Stimulated activated CD8-positive, alpha-beta memory T cell treated with anti-CD3 and anti-CD28 coated beads, Interleukin-4, amount 100 ng/mL, for 24 hours (primary cell): ENCODE measurements at regions not wholly inside any gene's neighbourhood (a gene's known extent, or its start where the extent isn't known, plus 50 kb on each side); places are given as distances from the start of the nearest gene placed in this dataset.
"Not testable (repeated sequence)": the region's sequence is repeated elsewhere in the genome, so short reads cannot be mapped to it uniquely, and the experiment has no call there.

Experiments used
- DNase-seq: peaks from one replicate; pipeline ENCODE4 v3.0.0-alpha.2; 2020; ENCODE audit warnings: low read depth

DNA sequence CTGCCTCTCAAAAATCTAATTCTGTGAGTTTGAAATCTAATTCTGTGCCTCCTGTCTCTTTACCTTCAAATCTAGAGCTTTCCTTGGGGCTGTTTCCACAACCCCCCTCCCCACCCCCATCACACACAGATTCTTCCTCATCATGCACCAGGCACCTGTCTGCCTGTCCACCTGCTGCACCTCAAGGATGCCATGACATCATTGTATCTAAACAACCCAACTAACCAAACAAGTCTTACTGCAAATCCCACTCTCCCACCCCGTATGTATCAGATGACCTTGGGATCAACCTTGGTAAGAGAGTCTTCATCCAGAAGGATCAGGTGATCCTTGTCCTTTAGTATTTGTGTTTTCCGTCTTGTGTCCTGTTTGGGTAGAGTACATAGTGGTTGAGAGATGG is 102.7 kb upstream of the SIM2 start:
- DNase-seq, result no peak

DNA sequence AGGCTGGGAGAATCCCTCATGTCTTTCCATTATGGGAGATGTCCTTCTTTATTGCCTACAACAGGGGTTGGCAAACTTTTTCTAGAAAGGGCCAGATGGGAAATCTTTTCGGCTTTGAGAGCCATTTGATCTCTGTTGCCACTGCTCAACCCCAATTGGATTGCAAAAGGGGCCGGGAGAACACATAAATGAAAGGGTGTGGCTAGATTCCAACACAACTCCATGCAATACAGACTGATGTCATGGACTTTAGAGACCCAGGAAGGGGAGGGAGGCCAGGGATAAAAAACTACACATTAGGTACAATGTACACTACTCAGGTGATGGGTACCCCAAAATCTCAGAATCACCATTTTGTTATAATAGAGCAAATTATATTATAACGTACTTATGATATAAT is 97.6 kb upstream of the SIM2 start:
- no peak for DNase-seq

DNA sequence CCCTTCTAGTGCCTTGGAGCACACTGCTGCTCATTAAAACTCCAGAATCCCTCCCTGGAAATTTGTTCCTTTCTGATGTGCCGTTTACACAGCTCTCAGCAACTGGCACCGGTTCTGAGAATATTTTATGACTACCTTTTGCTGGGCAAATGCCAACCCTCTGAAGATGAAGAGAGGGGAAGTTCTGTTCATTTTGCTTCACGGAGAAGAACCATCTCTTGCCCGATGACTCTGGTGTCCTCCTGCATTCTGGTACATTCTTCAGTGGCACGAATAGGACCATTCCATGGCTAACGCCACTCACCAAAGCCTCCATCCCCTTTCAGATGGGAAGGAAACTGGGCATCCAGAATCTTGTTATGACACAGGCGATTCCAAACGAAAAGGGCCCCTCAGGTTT is 96.2 kb upstream of the SIM2 start:
- no peak for DNase-seq

DNA sequence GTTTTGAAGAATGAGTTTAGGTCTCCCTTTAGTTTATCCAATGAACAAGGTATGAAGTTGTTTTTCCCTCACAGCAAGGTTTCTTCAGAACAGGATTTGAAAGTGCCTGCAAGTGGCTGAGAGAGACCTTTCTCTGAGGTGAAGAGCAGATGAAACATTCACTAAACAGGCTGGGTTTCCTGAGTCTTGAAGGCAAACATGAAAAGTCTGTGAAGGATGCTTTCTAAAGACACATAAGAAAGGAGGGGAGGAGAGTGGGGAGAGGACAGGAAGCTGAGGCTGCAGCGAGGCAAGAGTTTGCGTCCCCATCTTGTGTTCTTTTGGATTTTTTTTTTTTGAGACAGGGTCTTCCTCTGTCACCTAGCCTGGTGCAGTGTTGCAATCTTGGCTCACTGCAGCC is 95.7 kb upstream of the SIM2 start:
- no peak for DNase-seq

DNA sequence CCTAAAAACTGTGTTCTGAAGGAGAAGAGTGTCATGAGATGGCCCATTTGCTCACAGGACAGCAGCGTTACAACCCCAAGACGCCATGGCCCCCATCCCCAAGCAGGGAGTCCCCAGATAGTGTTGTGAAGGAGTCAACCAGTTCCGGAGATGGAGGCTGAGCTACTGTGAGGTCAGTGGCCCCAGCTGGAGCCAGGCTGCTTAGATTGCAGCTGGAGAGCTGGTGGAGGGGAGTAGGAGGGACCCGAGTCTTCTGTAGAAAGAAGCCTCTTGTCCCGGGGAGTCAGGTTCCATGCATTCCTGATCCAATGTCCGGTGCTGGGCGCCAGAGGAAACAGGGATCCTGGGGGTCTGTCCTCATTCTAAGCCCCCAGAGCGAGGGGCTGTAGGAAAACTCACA is 93.5 kb upstream of the SIM2 start:
- DNase-seq, result no peak

DNA sequence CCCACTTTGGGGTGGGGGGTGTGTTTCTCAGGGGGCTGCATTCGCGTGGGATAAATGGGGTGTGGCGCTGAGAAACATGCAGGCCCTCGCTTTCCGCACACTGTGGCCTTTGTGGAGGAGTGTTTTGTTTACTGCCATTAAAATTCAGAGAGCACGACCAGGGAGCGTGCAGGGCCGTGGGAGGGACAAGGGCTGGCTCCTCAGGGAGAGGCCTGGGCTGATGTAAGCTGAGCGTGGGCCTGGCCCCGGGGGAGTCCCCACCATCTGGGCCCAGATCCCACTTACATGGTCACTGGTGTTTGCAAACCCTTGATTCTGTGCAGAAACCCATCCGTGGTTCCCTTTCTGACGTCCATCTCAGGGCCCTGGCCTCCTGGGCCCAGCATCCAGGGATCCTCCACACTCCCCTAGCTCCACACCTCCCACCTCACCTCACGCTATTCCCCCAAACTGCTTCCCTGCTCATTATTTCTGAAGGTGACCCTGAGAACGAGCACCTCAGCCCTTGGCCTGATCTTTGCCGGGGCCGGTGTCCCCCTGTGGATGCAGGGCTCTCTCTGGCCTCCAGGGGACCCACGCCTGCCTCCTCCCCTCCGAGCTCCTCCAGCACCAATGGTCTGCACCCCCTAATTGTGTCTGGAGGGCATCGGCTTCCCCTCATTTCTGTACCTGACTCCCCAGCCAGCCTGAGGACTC is 92.5 kb upstream of the SIM2 start:
- no peak for DNase-seq

DNA sequence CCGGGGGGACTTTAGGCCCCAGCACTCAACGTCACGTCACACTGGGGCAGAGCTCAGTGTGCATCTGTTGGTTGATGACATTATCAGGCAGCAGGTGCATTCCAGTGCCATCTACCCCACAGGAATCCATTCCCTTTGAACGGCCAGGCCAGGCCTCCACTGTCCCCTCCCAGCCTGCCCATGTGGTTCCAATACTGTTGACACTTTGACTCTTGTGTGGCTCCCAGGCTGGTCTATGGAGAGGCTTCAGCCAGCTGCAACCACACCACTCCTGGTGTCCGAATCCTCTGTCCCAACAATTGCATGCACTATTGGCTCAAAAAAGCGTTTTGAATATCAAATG is 92.0 kb upstream of the SIM2 start:
- DNase-seq, result no peak

DNA sequence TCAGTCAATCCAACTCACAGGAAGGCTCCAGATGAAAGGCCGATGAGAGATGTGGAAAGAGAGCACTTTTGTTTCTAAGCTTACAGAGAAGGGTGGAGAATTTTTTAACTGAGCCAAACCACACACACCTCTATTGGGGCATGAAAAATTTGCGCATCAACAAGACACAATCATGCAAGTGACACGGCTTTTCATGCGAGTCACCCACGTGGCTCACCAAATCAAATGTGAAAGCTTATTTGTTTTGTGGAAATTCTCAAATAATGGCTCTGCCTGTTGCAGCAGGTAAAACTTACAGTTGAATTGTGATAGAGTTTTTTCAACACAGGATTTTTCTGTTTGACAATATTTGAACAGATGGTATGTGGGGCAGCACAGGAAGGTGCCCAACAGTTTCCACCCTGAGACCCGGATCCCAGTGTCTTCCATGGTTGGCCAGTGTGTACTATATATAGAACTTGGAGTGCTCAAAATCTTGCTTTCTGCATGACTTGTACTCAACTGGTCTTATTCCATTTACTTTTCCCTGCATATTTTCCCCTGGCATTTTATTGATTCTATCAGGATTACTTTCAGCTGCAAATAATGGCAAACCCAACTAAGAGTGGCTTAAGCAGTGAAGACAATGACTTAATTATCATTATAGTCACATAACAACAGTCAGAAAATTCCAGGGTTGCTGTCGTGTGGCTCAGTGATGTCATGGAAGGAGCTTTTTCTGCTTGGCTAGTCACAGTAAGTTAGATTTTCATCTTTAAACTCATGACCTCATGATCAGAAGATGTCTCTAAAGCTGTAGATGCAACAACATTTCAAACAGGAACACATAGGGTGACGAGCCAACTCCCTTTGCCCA is 90.6 kb upstream of the SIM2 start:
- DNase-seq, result no peak

DNA sequence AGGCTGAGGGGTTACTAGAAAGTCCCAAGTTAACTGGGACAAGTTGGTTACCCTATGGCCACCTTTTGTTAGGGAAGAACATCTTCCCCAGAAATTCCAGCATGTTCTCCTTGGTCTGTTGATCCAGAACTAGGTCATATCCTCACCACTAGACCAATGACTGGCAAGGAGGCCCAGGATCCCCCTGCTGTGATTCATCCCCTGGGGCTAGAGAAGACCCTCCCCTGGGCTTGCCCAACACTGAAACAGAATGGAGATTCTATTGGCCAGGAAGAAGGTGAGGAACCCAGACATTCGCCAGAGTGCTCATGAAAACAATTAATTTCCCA is 90.1 kb upstream of the SIM2 start:
- DNase-seq, result no peak

DNA sequence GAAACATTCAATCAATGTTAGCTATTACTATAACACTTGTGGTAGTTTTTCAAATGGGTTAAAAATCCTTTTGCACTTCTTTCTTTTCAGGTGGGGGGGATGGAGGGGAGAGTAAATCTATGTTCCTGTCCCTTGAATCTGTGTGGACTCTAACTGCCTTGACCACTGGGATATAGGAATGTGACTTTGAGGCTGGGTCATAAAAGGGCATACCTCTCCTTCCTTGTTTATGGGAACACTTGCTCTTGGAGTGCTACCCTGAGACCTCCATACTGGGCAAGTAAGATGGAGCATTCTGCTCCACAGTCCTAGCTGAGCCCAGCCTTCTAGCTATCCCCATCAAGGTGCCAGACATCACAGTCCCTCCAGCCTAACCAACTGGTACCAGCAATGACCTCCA is 89.3 kb upstream of the SIM2 start:
- DNase-seq, result no peak

DNA sequence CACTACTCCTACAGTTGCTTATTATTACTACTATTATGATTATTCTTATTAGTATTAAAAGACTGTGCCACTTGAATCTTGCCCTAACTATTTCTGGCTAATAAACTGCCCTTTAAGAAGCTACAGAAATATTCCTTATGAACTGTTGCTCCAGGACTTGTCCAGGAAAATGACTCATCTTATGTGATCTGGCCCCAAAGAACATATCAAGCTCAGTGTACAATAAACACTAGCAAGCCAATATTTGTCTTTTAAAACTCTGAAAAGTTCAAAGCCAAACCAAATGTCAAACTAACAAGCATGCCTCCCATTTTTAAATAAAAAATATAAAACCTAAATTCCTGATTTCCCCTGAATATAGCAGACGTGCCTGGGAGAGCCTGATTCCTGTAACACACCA is 88.7 kb upstream of the SIM2 start:
- no peak for DNase-seq

DNA sequence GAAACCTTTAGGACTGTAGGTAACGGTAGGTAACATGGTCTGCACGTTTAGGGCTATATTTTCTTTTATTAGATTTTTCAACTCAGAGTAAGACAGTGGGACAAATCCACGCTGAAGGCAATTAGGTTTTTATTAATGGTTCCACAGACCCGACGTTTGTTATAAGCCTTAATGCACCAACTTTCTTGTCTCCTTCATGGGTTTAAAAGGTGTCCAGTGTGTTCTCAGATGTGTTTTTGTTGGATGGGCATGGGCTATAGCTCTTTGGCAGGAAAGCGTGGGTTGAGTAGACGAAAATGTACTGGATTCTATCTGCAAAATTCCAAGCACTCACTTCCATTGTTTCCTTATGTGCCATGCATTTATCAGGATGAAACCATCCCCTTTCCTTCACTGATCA is 88.0 kb upstream of the SIM2 start:
- DNase-seq, result no peak

DNA sequence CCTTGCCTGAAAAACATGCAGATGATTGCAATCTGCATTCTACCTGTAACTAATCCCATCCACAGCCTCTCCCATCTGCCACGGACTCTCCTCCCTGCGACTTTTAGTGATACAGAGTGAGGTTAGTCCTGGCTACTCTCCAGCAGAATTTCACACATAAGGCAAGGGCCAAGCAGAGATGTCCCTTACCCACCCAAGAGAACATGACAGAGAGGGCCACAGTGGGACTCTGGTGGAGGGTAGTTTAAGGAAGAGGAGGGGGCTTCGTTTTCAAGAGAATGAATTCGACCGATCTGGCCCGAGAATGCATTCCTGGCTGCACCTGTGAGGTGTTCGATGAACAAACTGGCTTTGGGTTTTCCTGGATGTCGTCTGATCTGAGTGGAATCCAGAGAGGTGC is 87.5 kb upstream of the SIM2 start:
- no peak for DNase-seq

DNA sequence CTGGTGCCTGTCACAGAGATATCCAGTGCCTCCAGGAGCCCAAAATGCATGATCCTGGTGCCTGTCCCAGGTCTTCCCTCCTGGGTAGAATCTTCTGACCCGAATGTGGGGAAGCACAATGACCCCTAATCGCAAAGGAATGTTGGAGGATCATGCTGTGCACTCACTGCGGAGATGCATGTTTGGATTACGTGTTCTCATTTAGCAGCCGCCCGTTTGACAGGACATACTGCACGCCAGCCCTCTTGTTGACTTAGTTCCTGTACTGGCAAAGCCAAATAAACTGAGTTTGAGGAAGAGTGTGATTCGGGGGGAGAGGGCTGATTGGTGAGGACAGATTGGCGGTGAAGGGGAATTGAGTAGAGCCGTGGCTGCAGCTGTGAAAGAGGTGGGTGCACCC is 85.9 kb upstream of the SIM2 start:
- DNase-seq, result no peak

DNA sequence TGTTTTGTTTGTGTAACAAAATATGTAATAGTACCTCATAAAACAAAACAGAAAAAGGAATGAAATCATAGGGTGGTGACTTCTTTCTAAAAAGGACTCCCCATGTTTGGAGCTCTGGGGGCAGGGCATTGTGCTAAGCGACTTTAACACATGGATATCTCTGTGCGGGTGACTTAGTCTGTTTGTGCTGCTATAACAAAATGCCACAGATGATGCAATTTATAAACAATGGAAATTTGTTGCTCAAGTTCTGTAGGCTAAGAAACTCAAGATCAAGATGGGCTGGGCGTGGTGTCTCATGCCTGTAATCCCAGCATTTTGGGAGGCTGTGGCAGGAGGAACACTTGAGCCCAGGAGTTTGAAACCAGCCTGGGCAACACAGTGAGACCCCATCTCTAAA is 85.4 kb upstream of the SIM2 start:
- no peak for DNase-seq

DNA sequence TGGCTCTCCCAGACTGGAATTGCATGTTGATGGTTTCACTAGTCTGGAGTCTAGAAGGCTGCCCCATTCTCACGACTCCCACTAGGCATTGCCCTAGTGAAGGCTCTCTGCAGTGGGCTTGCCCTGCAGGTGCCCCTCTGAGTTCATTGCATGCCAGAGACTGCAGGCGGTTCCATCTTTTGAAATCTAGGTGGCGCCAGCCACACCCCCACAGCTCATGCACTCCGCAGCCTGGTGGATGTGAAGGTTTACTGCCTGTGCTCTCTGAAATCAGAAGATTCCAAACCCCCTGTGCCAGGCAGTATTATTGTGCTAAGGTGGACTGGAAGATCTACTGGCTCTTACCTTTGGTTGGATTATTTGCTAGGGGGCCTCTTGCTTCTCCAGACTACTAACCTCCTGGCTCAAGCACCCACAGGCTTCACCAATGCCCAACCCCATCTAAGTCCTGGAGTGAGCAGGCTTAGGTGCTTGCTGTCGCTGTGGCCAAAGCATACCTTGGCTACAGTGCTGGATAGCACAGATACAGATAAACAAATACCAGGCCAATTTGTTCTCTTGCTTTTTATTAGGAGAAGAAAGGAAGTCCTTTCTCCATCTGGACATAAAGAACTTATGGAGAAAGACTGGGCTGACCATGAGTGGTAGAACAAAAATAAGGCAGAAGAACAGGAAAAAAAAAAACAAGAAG is 83.5 kb upstream of the SIM2 start:
- DNase-seq, result no peak

DNA sequence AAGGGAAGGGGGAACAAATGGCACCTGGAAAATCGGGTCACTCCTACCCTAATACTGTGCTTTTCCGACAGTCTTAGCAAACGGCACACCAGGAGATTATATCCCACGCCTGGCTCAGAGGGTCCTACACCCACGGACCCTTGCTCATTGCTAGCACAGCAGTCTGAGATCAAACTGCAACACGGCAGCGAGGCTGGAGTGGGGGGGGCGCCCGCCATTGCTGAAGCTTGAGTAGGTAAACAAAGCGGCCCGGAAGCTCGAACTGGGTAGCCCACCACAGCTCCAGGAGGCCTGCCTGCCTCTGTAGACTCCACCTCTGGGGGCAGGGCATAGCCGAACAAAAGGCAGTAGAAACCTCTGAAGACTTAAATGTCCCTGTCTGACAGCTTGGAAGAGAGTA is 82.1 kb upstream of the SIM2 start:
- not testable (repeated sequence) for DNase-seq

DNA sequence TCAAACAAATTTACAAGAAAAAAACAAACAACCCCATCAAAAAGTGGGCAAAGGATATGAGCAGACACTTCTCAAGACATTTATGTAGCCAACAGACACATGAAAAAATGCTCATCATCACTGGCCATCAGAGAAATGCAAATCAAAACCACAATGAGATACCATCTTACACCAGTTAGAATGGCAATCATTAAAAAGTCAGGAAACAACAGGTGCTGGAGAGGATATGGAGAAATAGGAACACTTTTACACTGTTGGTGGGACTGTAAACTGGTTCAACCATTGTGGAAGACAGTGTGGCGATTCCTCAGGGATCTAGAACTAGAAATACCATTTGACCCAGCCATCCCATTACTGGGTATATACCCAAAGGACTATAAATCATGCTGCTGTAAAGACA is 77.1 kb upstream of the SIM2 start:
- not testable (repeated sequence) for DNase-seq

DNA sequence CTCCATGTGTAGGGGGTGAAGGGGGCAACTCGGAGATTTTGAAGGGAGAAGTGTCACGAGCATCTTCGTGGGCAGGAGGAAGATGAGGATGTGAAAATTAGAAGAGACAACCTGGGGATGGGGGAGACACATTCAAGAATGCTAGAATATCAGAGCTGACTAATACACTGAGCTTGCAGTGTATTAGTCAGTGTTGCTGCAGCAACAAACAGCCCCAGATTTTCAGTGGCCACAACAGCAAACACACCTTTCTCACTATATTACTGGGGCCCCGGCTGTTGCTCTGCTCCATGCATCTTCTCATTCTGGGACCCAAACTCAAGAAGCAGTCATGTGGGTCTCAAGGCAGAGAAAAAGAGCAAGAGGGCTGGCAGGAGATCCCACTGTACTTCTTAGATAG is 74.8 kb upstream of the SIM2 start:
- DNase-seq, result no peak

DNA sequence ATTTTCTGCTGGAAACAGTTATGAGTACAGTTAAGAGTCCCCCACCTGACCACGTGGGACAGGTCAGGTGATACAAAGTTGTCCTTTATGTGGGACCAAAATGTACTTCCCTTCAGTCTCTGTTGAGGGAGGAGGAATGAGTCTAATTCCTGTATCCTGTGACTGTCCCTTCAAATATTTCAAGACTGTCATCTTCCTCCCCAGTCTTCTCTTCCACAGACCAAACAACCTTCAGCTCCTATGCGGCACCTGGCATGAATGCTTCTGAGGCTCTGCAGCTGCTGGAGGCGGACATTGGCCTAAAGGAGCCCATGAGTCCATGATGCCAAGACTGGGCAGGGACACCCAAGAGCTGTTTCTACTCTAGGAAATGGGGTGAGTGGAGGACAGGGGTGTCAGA is 72.1 kb upstream of the SIM2 start:
- no peak for DNase-seq

DNA sequence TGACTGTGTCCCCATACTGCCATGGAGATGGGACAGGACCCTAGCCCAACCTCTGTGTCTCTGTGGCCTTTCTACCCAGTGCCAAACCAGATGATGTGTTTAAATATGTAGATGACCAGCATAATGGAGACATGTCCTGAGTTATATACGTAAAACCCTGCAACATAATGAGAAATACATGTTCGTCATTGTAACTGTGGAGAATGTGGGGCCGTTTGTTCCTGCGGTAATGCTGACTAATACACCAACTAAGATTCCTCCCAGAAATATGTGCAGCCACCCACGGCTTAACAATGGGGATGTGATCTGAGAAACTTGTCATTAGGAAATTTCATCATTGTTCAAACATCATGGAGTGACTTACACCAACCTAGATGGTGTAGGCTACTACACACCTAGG is 71.7 kb upstream of the SIM2 start:
- DNase-seq, result no peak

DNA sequence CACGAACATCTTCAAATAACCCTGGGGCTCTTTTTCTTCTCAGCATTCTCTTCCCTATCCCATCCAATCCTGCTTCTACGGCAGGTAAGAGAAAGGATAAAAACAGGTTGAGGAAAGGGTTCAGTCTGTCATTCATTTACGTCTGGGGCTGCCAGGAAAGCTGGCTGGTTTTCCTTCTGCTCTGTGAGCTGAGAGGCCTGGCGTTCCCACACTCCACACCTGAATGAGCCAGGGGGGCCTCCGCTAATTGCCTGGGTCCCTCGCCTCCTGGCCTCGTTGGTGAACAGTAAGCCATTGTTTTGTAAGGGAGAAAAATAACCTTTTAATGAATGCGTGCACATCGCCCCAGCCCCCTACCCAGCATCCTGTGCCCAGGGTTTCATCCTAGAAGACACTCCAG is 70.8 kb upstream of the SIM2 start:
- DNase-seq, result no peak

DNA sequence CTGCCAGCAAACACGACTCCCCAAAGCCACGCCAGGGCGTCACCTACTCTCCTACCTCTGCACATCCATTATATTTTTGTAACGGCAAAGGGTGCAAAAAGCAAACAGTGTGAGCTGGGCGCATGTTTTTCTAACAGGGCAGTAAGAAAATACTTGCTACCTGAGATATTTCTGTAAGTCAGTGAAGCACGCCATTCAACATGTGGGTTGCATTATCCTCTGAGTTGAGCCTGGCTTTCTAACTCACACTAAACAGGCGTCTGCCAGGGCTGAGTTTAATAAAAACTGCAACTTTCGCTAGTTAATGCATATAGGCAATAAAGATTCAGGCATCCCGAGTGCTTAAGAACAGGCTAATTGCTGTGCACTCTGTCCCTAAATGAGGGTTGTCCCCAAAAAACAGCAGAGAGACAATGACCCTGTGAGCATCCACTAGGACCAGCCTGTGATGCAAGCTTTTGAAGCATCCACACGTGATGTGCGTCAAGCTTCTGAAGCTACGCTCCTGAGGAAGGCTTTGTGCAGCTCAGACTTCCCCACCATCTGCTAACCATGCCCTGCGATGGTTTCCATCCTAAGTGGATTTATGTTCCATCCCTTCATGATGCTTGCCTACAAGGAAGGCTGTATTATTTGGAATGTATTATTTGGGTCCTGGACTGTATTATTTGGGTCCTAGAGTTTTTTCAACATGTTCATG is 70.0 kb upstream of the SIM2 start:
- DNase-seq, result no peak
